LNCAP (cell line): ENCODE measurements at regions not wholly inside any gene's neighbourhood (a gene's known extent, or its start where the extent isn't known, plus 50 kb on each side); places are given as distances from the start of the nearest gene placed in this dataset.

Source experiments
- CTCF ChIP-seq: fragments of 450-650 bp; IDR thresholded peaks from 2 replicates; pipeline ENCODE4 v1.5.1; 2017; ENCODE audit warnings: mild to moderate bottlenecking

DNA sequence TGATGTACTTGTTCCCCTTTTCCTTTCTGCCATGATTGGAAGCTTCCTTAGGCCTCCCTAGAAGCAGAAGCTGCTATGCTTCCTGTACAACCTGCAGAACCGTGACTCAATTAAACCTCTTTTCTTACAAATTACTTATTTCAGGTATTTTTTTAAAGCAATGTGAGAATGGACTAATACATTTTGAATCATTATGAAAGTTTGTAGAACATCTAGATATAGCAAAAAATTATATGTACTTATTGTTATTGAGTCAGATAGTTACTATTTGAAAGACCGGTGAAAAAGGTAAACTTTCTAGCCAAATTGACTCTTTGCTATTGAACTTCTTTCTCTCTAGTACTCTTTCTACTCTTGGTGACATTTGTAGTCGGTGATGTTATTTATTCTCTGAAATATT is 777.3 kb upstream of the GALNTL6 start:
- TF ChIP-seq CTCF = no peak

DNA sequence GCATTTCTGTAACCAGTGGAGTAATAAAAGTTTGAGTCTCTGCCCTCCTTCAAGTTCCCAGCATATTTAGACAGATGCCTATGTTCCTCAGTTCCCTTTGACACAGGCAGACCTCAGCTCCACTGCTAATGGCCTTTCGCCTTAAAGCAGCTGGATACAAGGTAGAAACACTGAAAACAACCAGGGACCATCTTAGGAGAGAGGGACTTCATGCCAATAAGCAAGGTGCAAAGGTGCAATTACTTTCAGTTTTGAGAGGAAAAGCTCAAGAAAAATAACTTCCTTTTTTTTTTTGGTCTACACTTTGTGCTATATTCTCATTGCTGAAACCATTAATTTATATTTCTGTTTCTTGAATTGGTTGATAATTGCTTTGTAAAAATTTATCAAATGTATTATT is 781.9 kb upstream of the GALNTL6 start:
- TF ChIP-seq CTCF = no peak

DNA sequence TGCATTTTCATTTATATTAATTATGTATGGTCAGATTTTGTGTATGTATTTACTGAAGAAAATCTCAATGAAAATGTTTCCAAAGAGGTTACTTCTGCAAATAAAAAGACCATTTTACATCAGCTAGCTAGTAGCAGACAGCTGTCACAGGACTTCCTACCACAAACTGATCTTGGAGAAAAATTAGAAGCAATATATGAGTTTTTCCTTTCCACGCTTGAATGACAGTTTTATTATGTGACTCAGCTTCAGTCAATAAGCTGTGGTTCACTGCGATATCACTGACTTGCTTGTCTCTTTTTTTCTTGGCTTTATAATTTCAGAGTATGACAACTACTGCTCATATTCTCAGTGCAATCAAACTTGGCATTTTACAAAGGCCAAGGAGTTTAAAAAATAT is 787.4 kb upstream of the GALNTL6 start:
- no peak for TF ChIP-seq CTCF

- no peak for TF ChIP-seq CTCF
Measured at GRCh38 chr4:171025343-171025742, 787.9 kb upstream of the GALNTL6 start.

DNA sequence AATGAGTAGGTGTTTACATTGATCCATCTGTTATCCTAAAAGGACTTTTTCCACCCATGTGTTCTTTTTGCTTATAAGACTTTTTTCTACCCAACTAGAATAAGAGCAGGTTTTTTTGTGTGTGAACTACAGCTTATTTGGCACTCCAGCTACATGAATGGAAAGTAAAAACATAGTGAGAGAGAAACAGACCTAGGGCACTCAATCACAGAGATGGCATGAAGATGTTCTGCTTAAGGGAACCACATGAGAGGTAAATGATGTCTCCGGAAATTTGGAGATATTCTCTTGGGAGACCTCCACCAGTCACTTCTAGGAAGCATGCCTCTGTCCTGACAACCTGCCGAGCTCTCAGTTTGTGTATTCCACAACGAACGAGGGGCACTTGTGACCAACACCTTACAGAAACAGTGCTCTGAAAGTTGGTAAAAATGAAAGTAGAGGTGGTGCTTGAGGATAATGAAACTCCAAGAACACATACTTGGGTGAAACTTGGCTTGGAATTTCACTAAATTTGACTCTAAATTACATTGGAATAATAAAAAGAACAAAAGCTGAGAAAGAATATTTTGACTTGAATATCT is 788.4 kb upstream of the GALNTL6 start:
- no peak for TF ChIP-seq CTCF

DNA sequence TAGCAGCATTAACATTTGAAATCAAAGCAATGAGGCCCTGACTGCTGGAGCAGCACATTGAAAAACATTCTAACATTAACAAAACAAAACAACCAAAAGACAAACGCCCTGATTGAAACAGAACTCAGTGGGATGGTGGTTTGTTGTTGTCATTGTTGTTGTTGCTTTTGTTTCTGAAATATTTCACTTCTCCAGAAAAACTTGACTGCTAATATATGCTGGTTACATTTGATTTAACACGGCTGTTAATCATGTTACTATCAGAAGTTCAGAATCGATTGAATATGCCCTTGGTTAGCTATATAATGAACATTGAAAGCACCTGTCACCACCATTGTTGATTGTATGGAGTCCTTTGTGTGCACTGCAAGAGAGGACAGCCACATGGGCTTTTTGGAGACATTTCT is 790.4 kb upstream of the GALNTL6 start:
- no peak for TF ChIP-seq CTCF

DNA sequence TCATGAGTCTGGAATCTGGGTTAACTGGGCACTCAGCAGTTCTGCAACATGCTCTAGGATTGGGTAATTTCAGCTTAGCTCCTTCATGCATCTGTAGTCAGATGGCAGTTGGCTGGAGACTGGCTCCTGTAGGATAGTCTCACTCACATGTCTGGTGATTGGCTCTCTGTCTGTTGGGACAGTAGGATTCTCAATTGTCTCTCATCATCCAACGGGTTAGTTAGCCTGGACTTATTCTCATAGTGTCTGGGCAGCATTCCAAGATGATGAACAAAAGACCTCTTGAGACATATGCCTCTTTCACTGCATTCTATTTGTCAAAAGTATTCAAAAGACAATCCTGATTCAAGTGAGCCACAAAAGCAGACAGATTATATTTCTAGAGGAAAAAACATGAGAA is 795.6 kb upstream of the GALNTL6 start:
- no peak for TF ChIP-seq CTCF

GRCh38 chr4:171016145-171016544 is 797.1 kb upstream of the GALNTL6 start:
- TF ChIP-seq CTCF = no peak
